ENCODE measurements at regions not wholly inside any gene's neighbourhood (a gene's known extent, or its start where the extent isn't known, plus 50 kb on each side); places are given as distances from the start of the nearest gene placed in this dataset.

DNA sequence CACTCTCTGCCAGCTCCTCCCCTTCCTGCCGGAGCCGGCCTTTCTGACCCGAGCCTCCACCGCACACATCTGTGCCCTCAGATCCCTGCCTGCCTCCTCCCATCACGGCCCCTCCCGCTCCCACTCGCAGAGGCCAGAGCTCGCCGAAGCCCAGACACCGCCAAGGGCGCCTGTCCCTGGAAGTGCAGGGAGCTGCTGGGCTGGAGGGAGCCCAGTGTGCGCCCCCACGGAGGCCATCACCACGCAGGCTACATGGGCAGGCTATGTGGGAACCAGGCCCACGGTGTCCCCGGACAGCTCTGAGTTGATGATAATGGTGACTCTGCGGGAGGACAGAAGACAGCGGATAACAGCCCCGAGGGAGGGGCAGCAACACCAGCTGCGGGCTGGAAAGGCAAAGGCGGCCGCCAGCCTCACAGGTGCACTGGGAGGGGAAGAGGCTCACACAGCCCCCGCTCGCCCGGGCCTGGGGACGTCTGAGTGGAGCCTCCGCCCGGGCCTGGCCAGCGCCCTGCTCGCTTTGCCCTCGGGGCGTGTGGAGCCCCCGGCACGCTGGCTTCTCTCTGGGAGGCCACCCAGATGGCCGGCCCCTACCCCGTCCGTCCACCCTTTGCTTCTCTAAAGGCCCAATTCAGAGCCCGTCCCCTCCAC lies 154.9 kb downstream of the DLL1 start:
- Histone ChIP-seq H3K79me1 (replicated peaks; ENCODE audit: low read length, poor library complexity, severe bottlenecking) (no peaks in the 10 kb centered on the region), H3K27ac (ENCODE audit: low read length, poor library complexity, severe bottlenecking) (no peak overlapping the region), H3K14ac (ENCODE audit: low read length in 2 of 2) (no peak overlapping the region), H3K23ac (ENCODE audit: low read length in 2 of 2) (no peak overlapping the region), H3K36me3 (ENCODE audit: control insufficient read depth in 1 of 2, insufficient read depth in 2 of 2, low read depth in 1 of 2, low read length in 2 of 2) (peaks cover 0 to 5% of the 10 kb centered on the region in 2 experiments), H2AK5ac (ENCODE audit: low read length, severe bottlenecking) (no peak overlapping the region), H4K8ac (ENCODE audit: low read length) (no peak overlapping the region), H3K4me3 (ENCODE audit: insufficient read depth in 1 of 2, low read depth in 1 of 2, low read length in 2 of 2) (no peak overlapping the region), H3K27me3 (ENCODE audit: control insufficient read depth in 1 of 2, insufficient read depth in 1 of 2, low read length in 2 of 2) (no peaks in the 10 kb centered on the region), H2BK15ac (ENCODE audit: low read depth, poor library complexity, severe bottlenecking) (no peak overlapping the region), H3K4me2 (ENCODE audit: low read length, poor library complexity, severe bottlenecking) (no peak overlapping the region), H3K18ac (ENCODE audit: low read depth in 1 of 2, low read length in 2 of 2) (no peak overlapping the region), H3K4ac (ENCODE audit: low read depth in 1 of 2, low read length in 2 of 2) (no peak overlapping the region), H2BK5ac (ENCODE audit: low read depth, low read length, poor library complexity, severe bottlenecking) (no peak overlapping the region), H2BK120ac (ENCODE audit: low read depth, low read length) (no peak overlapping the region), H4K91ac (ENCODE audit: low read length) (no peak overlapping the region), H3K4me1 (ENCODE audit: control insufficient read depth, insufficient read depth, low read depth, low read length) (no peaks in the 10 kb centered on the region), H3K9ac (ENCODE audit: low read length) (no peak overlapping the region), H3K9me3 (ENCODE audit: control insufficient read depth, low read length) (no peaks in the 10 kb centered on the region), H2AFZ (ENCODE audit: low read depth, low read length) (no peak overlapping the region), H2BK12ac (ENCODE audit: low read length in 2 of 2) (no peak overlapping the region)
- no peak for DNase-seq
- WGBS: 93% methylated on average over 35 of the region's 38 CpGs

DNA sequence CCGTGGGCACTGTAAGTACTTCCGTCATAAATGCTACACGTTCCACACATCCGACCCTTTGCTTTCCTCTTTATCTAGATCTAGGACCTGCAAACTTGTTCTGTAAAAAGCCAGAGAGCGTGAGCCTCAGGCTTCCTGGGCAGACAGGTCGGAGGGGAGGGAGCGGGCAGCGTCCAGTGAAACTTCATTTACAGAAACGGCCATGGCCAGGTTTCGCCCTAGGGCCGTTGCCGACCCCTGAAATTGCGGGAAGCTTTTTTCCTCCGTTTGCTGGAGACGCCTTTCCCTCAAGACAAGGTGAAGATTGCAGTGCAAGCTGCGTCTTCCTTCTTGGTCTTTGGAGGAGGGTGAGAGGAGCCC lies 155.4 kb downstream of the DLL1 start:
- H3K27ac ChIP-seq (ENCODE audit: low read length, poor library complexity, severe bottlenecking): no peak overlapping the region
- no peak for DNase-seq
- no peaks in the 10 kb centered on the region for H3K4me1 ChIP-seq (ENCODE audit: control insufficient read depth, insufficient read depth, low read depth, low read length)
- no peak overlapping the region for H2AK5ac ChIP-seq (ENCODE audit: low read length, severe bottlenecking)
- H2BK15ac ChIP-seq (ENCODE audit: low read depth, poor library complexity, severe bottlenecking): no peak overlapping the region
- H3K14ac ChIP-seq (ENCODE audit: low read length in 2 of 2): no peak overlapping the region
- no peak overlapping the region for H2BK5ac ChIP-seq (ENCODE audit: low read depth, low read length, poor library complexity, severe bottlenecking)
- no peak overlapping the region for H2AFZ ChIP-seq (ENCODE audit: low read depth, low read length)
- no peak overlapping the region for H3K23ac ChIP-seq (ENCODE audit: low read length in 2 of 2)
- H4K91ac ChIP-seq (ENCODE audit: low read length): no peak overlapping the region
- no peak overlapping the region for H2BK120ac ChIP-seq (ENCODE audit: low read depth, low read length)
- H2BK12ac ChIP-seq (ENCODE audit: low read length in 2 of 2): no peak overlapping the region
- H4K8ac ChIP-seq (ENCODE audit: low read length): no peak overlapping the region
- no peaks in the 10 kb centered on the region for H3K27me3 ChIP-seq (ENCODE audit: control insufficient read depth in 1 of 2, insufficient read depth in 1 of 2, low read length in 2 of 2)
- peaks cover 0 to 5% of the 10 kb centered on the region in 2 experiments for H3K36me3 ChIP-seq (ENCODE audit: control insufficient read depth in 1 of 2, insufficient read depth in 2 of 2, low read depth in 1 of 2, low read length in 2 of 2)
- no peak overlapping the region for H3K4me2 ChIP-seq (ENCODE audit: low read length, poor library complexity, severe bottlenecking)
- H3K18ac ChIP-seq (ENCODE audit: low read depth in 1 of 2, low read length in 2 of 2): no peak overlapping the region
- H3K4ac ChIP-seq (ENCODE audit: low read depth in 1 of 2, low read length in 2 of 2): no peak overlapping the region
- no peaks in the 10 kb centered on the region for H3K9me3 ChIP-seq (ENCODE audit: control insufficient read depth, low read length)
- no peak overlapping the region for H3K4me3 ChIP-seq (ENCODE audit: insufficient read depth in 1 of 2, low read depth in 1 of 2, low read length in 2 of 2)
- no peak overlapping the region for H3K9ac ChIP-seq (ENCODE audit: low read length)
- H3K79me1 ChIP-seq (replicated peaks; ENCODE audit: low read length, poor library complexity, severe bottlenecking): no peaks in the 10 kb centered on the region
- WGBS: 82% methylated on average over 13 of the region's 16 CpGs

DNA sequence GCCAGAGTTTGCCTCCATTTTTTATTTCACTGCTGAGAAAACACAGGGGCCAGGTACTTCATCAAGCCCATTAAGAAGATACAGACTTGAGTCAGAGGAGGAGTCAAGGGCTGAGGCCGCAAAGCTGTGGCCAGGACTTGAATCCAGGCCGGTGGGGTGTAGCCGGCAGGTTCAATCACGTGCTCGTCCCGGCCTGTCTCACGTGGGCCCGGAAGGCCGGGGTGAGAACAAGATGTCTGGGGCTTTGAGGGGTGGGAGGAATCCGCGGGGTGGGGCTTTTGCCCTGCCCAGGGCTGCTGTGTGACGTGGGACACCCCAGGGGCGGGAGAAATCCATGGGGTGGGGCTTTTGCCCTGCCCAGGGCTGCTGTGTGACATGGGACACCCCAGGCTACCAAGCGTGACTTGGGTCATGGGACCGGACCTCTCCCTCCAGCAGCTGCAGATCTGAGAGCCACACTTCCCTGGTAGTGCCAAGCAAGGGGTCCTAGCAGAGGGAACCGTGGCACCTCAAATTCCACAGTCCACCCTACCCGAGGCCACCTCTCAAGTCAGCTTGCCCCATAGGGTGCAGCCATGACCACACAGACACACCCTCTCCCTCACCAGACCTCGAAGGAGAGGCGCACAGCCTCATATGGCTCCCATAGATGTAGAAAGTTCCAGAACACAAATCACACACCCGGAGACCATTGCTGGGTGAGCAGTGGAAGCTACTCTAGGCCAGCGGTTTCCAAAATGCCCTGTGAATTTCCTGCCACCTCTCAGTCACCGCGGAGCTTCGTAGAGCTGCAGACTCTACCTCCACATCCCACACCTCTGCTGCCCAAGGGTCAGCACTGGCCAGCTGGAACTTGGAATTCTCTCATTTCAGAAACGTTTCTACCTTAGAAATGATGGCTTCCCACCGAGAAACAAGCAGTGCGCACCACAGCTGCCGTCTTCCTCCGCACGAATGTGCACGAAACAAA lies 156.1 kb downstream of the DLL1 start:
- no peak overlapping the region for H4K8ac ChIP-seq (ENCODE audit: low read length)
- H3K18ac ChIP-seq (ENCODE audit: low read depth in 1 of 2, low read length in 2 of 2): no peak overlapping the region
- no peak for DNase-seq
- no peak overlapping the region for H3K27ac ChIP-seq (ENCODE audit: low read length, poor library complexity, severe bottlenecking)
- H3K23ac ChIP-seq (ENCODE audit: low read length in 2 of 2): no peak overlapping the region
- H3K9ac ChIP-seq (ENCODE audit: low read length): no peak overlapping the region
- no peak overlapping the region for H2AK5ac ChIP-seq (ENCODE audit: low read length, severe bottlenecking)
- 85% methylated on average over 28 of the region's 31 CpGs for WGBS
- H3K36me3 ChIP-seq (ENCODE audit: control insufficient read depth in 1 of 2, insufficient read depth in 2 of 2, low read depth in 1 of 2, low read length in 2 of 2): peaks cover 0 to 5% of the 10 kb centered on the region in 2 experiments
- no peak overlapping the region for H2BK120ac ChIP-seq (ENCODE audit: low read depth, low read length)
- no peak overlapping the region for H3K14ac ChIP-seq (ENCODE audit: low read length in 2 of 2)
- H3K4ac ChIP-seq (ENCODE audit: low read depth in 1 of 2, low read length in 2 of 2): no peak overlapping the region
- H4K91ac ChIP-seq (ENCODE audit: low read length): no peak overlapping the region
- H3K27me3 ChIP-seq (ENCODE audit: control insufficient read depth in 1 of 2, insufficient read depth in 1 of 2, low read length in 2 of 2): no peaks in the 10 kb centered on the region
- no peak overlapping the region for H2BK15ac ChIP-seq (ENCODE audit: low read depth, poor library complexity, severe bottlenecking)
- H3K4me3 ChIP-seq (ENCODE audit: insufficient read depth in 1 of 2, low read depth in 1 of 2, low read length in 2 of 2): no peak overlapping the region
- no peak overlapping the region for H2BK5ac ChIP-seq (ENCODE audit: low read depth, low read length, poor library complexity, severe bottlenecking)
- no peak overlapping the region for H3K4me2 ChIP-seq (ENCODE audit: low read length, poor library complexity, severe bottlenecking)
- H2AFZ ChIP-seq (ENCODE audit: low read depth, low read length): no peak overlapping the region
- no peaks in the 10 kb centered on the region for H3K4me1 ChIP-seq (ENCODE audit: control insufficient read depth, insufficient read depth, low read depth, low read length)
- H3K9me3 ChIP-seq (ENCODE audit: control insufficient read depth, low read length): no peaks in the 10 kb centered on the region
- no peaks in the 10 kb centered on the region for H3K79me1 ChIP-seq (replicated peaks; ENCODE audit: low read length, poor library complexity, severe bottlenecking)
- no peak overlapping the region for H2BK12ac ChIP-seq (ENCODE audit: low read length in 2 of 2)

DNA sequence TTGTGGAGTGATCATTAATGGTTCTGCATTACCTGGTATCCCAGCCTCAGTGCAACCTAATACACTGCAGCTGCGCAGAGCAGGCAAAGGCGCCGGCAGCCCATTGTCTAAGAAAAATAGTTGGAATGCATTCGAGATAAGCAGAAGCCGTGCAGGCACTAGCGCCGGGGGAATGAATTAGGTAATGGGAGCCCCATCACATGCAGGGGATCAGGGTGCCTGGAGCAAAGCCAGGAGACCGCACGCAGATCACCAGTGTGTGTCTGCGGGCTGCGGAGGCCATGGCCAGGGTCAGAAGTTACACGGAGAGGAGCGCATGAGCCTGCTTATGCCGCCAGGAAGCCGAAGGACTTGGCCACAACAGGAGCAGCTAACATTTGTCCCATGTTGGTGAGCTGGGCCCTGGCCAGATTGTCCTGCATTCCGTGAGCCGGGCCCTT lies 156.8 kb downstream of the DLL1 start:
- Histone ChIP-seq H4K91ac (ENCODE audit: low read length) (no peak overlapping the region), H3K79me1 (replicated peaks; ENCODE audit: low read length, poor library complexity, severe bottlenecking) (no peaks in the 10 kb centered on the region), H2BK15ac (ENCODE audit: low read depth, poor library complexity, severe bottlenecking) (no peak overlapping the region), H4K8ac (ENCODE audit: low read length) (no peak overlapping the region), H3K18ac (ENCODE audit: low read depth in 1 of 2, low read length in 2 of 2) (no peak overlapping the region), H2AFZ (ENCODE audit: low read depth, low read length) (no peak overlapping the region), H2BK5ac (ENCODE audit: low read depth, low read length, poor library complexity, severe bottlenecking) (no peak overlapping the region), H3K23ac (ENCODE audit: low read length in 2 of 2) (no peak overlapping the region), H3K27ac (ENCODE audit: low read length, poor library complexity, severe bottlenecking) (no peak overlapping the region), H2BK120ac (ENCODE audit: low read depth, low read length) (no peak overlapping the region), H3K4ac (ENCODE audit: low read depth in 1 of 2, low read length in 2 of 2) (no peak overlapping the region), H3K4me1 (ENCODE audit: control insufficient read depth, insufficient read depth, low read depth, low read length) (no peaks in the 10 kb centered on the region), H3K4me3 (ENCODE audit: insufficient read depth in 1 of 2, low read depth in 1 of 2, low read length in 2 of 2) (no peak overlapping the region), H3K14ac (ENCODE audit: low read length in 2 of 2) (no peak overlapping the region), H3K9me3 (ENCODE audit: control insufficient read depth, low read length) (no peaks in the 10 kb centered on the region), H3K4me2 (ENCODE audit: low read length, poor library complexity, severe bottlenecking) (no peak overlapping the region), H2AK5ac (ENCODE audit: low read length, severe bottlenecking) (no peak overlapping the region), H2BK12ac (ENCODE audit: low read length in 2 of 2) (no peak overlapping the region), H3K36me3 (ENCODE audit: control insufficient read depth in 1 of 2, insufficient read depth in 2 of 2, low read depth in 1 of 2, low read length in 2 of 2) (peaks cover 0 to 5% of the 10 kb centered on the region in 2 experiments), H3K27me3 (ENCODE audit: control insufficient read depth in 1 of 2, insufficient read depth in 1 of 2, low read length in 2 of 2) (no peaks in the 10 kb centered on the region), H3K9ac (ENCODE audit: low read length) (no peak overlapping the region)
- DNase-seq: no peak
- WGBS: 84% methylated on average over 17 of the region's 17 CpGs

All from mesenchymal stem cell (in vitro differentiated cells and primary cell).